IMR-90 (cell line): ENCODE measurements at regions not wholly inside any gene's neighbourhood (a gene's known extent, or its start where the extent isn't known, plus 50 kb on each side); places are given as distances from the start of the nearest gene placed in this dataset.

Experiments
- ATAC-seq: fragments of 200-7000 bp; cut with Tn5 transposase; 2 replicates; pipeline ENCODE4 v1.9.1; 2020; ENCODE audit warnings: low read depth, mild to moderate bottlenecking, moderate library complexity
- BruUV-seq: library from RNA; stranded (reverse); fragments of 400-500 nt; replicated peaks from 2 replicates; lab custom pipeline; 2021; lab: Mats Ljungman, UMichigan
- CTCF ChIA-PET: fragments of 300-600 bp; formaldehyde crosslinking; extraction: SDS; loops from one replicate; lab custom pipeline; 2021; ENCODE audit warnings: antibody characterized with exemption; lab: Yijun Ruan, JAX
- POLR2A ChIA-PET: fragments of 300-600 bp; sonication (Branson Sonifier 250); formaldehyde crosslinking; loops from one replicate; lab custom pipeline; 2022; ENCODE audit warnings: antibody characterized with exemption; ENCODE audit not compliant: unreplicated experiment; lab: Charles Lee
- DNase-seq: peaks from one replicate; pipeline ENCODE4 v3.0.0; 2013
- H2AFZ ChIP-seq: replicated peaks from 2 replicates; pipeline ENCODE3; 2013; ENCODE audit warnings: low read length, mild to moderate bottlenecking; ENCODE audit not compliant: poor library complexity
- H2AK5ac ChIP-seq: 2 replicates; pipeline ENCODE4 v1.6.1; 2013; ENCODE audit warnings: low read depth, low read length, inconsistent platforms
- H2AK9ac ChIP-seq: replicated peaks from 2 replicates; pipeline ENCODE3; 2013; ENCODE audit warnings: mild to moderate bottlenecking, low read depth, low read length, moderate library complexity; ENCODE audit not compliant: poor library complexity
- H2BK120ac ChIP-seq: 2 replicates; pipeline ENCODE4 v1.6.1; 2013; ENCODE audit warnings: low read depth, low read length, inconsistent platforms
- H2BK15ac ChIP-seq: 3 replicates; pipeline ENCODE4 v1.6.1; 2013; ENCODE audit warnings: low read depth, low read length, inconsistent platforms
- H2BK20ac ChIP-seq: 2 replicates; pipeline ENCODE4 v1.6.1; 2013; ENCODE audit warnings: low read depth, mild to moderate bottlenecking, inconsistent platforms, low read length, moderate library complexity
- H2BK5ac ChIP-seq: 2 replicates; pipeline ENCODE4 v1.6.1; 2013; ENCODE audit warnings: mild to moderate bottlenecking, low read depth, low read length, inconsistent platforms; ENCODE audit not compliant: poor library complexity, severe bottlenecking
- H3K14ac ChIP-seq: replicated peaks from 2 replicates; pipeline ENCODE4 v1.6.1; 2013; ENCODE audit warnings: low read depth, low read length, inconsistent platforms
- H3K18ac ChIP-seq: 2 replicates; pipeline ENCODE4 v1.6.1; 2013; ENCODE audit warnings: low read depth, low read length, control low read depth
- H3K23ac ChIP-seq: 2 replicates; pipeline ENCODE4 v1.6.1; 2013; ENCODE audit warnings: low read depth, low read length, inconsistent platforms
- H3K27ac ChIP-seq: 2 replicates; pipeline ENCODE4 v1.5.1; 2013; ENCODE audit warnings: mild to moderate bottlenecking, control low read depth, low read length; ENCODE audit not compliant: insufficient read depth
- H3K27me3 ChIP-seq: 2 replicates; pipeline ENCODE4 v1.6.1; 2013; ENCODE audit warnings: low read length; ENCODE audit not compliant: control insufficient read depth, insufficient read depth
- H3K36me3 ChIP-seq: 2 replicates; pipeline ENCODE4 v1.6.1; 2013; ENCODE audit warnings: low read length, mixed read lengths; ENCODE audit not compliant: control insufficient read depth, insufficient read depth
- H3K4ac ChIP-seq: 2 replicates; pipeline ENCODE4 v1.6.1; 2013; ENCODE audit warnings: low read depth, low read length, inconsistent platforms
- H3K4me1 ChIP-seq: 2 replicates; pipeline ENCODE4 v1.6.1; 2013; ENCODE audit warnings: low read length, mixed read lengths; ENCODE audit not compliant: control insufficient read depth, insufficient read depth
- H3K4me2 ChIP-seq: 2 replicates; pipeline ENCODE4 v1.6.1; 2013; ENCODE audit warnings: low read depth, mild to moderate bottlenecking, control low read depth, low read length, moderate library complexity
- H3K4me3 ChIP-seq: 2 replicates; pipeline ENCODE4 v1.5.1; 2013; ENCODE audit warnings: low read depth, mild to moderate bottlenecking, control low read depth, low read length, moderate library complexity; ENCODE audit not compliant: insufficient read depth
- H3K56ac ChIP-seq: 2 replicates; pipeline ENCODE4 v1.6.1; 2013; ENCODE audit warnings: low read length, inconsistent platforms; ENCODE audit not compliant: insufficient read depth; ENCODE audit errors: extremely low read depth
- H3K79me1 ChIP-seq, 2 experiments: 2 replicates each; pipeline ENCODE4 v1.6.1; 2013; ENCODE audit warnings: low read length in 2 of 2, inconsistent platforms in 1 of 2, low read depth in 1 of 2
- H3K9ac ChIP-seq: 2 replicates; pipeline ENCODE4 v1.6.1; 2013; ENCODE audit warnings: low read depth, low read length, control low read depth
- H3K9me1 ChIP-seq: 2 replicates; pipeline ENCODE4 v1.6.1; 2013; ENCODE audit warnings: low read length, inconsistent platforms; ENCODE audit not compliant: insufficient read depth
- H3K9me3 ChIP-seq: 2 replicates; pipeline ENCODE4 v1.6.1; 2013; ENCODE audit warnings: low read length; ENCODE audit not compliant: control insufficient read depth, insufficient read depth
- H4K20me1 ChIP-seq: 2 replicates; pipeline ENCODE4 v1.6.1; 2013; ENCODE audit warnings: low read length, inconsistent platforms; ENCODE audit not compliant: insufficient read depth
- H4K5ac ChIP-seq: 2 replicates; pipeline ENCODE4 v1.6.1; 2013; ENCODE audit warnings: mild to moderate bottlenecking, low read depth, low read length, control low read depth
- H4K8ac ChIP-seq, 2 experiments: 2 replicates each; pipeline ENCODE4 v1.6.1; 2013; ENCODE audit warnings: low read depth in 2 of 2, low read length in 2 of 2, control low read depth in 1 of 2, inconsistent platforms in 1 of 2
- H4K91ac ChIP-seq: 2 replicates; pipeline ENCODE4 v1.6.1; 2013; ENCODE audit warnings: low read depth, low read length, inconsistent platforms; ENCODE audit not compliant: insufficient read depth
- CEBPB ChIP-seq: IDR thresholded peaks from 2 replicates; pipeline ENCODE4 v1.6.1; 2012; ENCODE audit warnings: low read depth, low read length, improper control_type of control experiment
- NFE2L2 ChIP-seq: fragments of 150-350 bp; IDR thresholded peaks from 2 replicates; pipeline ENCODE4 v1.6.1; 2016; ENCODE audit warnings: low read depth, mild to moderate bottlenecking, low read length
- WGBS, 2 experiments: methylation state at CpG; one replicate each; pipeline versions ENCODE4 v1.1.5 to v1.1.7; 2013; ENCODE audit warnings: missing lambda C conversion rate in 2 of 2; ENCODE audit not compliant: insufficient read length in 1 of 2; ENCODE audit errors: extremely low coverage in 2 of 2; 5-methylcytosine and 5-hydroxymethylcytosine counted together
- dilution Hi-C: fragments of 300-500 bp; cut with HindIII; formaldehyde crosslinking; loops from one replicate; pipeline ENCODE4 v1.14.3; 2018; ENCODE audit warnings: low sequenced_read_pairs; ENCODE audit not compliant: unreplicated experiment
- in situ Hi-C: fragments of 300-500 bp; cut with MboI; formaldehyde crosslinking; loops from 3 replicates; pipeline ENCODE4 v1.14.3; 2019; ENCODE audit warnings: low sequenced_read_pairs, inconsistent platforms, mixed read lengths
- intact Hi-C: fragments of 100-400 bp; cut with micrococcal nuclease; formaldehyde crosslinking; loops from 2 replicates; pipeline ENCODE4 v1.10.0; 2022

GRCh38 chr2:80858965-80859364 is 554.4 kb upstream of the LRRTM1 start:
- dilution Hi-C loops: no loop called here
- H2AFZ ChIP-seq: no peak overlapping the region
- no peaks in the 10 kb centered on the region for H4K20me1 ChIP-seq
- in situ Hi-C loops: no loop called here
- H2BK15ac ChIP-seq: no peak overlapping the region
- no peaks in the 10 kb centered on the region for H3K9me1 ChIP-seq
- H3K14ac ChIP-seq: no peak overlapping the region
- no peak overlapping the region for H4K5ac ChIP-seq
- H3K4ac ChIP-seq: no peak overlapping the region
- H3K4me1 ChIP-seq: no peaks in the 10 kb centered on the region
- no peak overlapping the region for H4K8ac ChIP-seq
- DNase-seq (peak; percentile 17), ATAC-seq (peak; percentile 42; the same call in 1 of the 2 replicates)
- no peak overlapping the region for H2AK9ac ChIP-seq
- no peak overlapping the region for H2BK20ac ChIP-seq
- H3K4me2 ChIP-seq: no peak overlapping the region
- BruUV-seq: no TSS peak
- peaks cover 11% of the 10 kb centered on the region for H3K9me3 ChIP-seq
- POLR2A ChIA-PET: no interaction called here
- TF ChIP-seq CEBPB (peak; percentile 45; the same call in 1 of the 2 replicates), NFE2L2 (no peak)
- H3K18ac ChIP-seq: no peak overlapping the region
- intact Hi-C loops: no loop called here
- H3K56ac ChIP-seq: no peak overlapping the region
- H2AK5ac ChIP-seq: no peak overlapping the region
- no CpG with 5 or more reads among the region's 1 CpG for WGBS, 2 experiments
- no peaks in the 10 kb centered on the region for H3K36me3 ChIP-seq
- H3K27ac ChIP-seq: no peak overlapping the region
- CTCF ChIA-PET: no interaction called here
- H3K79me1 ChIP-seq: no peaks in the 10 kb centered on the region
- H3K9ac ChIP-seq: no peak overlapping the region
- H3K23ac ChIP-seq: no peak overlapping the region
- H2BK5ac ChIP-seq: no peak overlapping the region
- no peak overlapping the region for H3K4me3 ChIP-seq
- H2BK120ac ChIP-seq: no peak overlapping the region
- H4K91ac ChIP-seq: no peak overlapping the region
- H3K27me3 ChIP-seq: no peaks in the 10 kb centered on the region
